GM23338 (cell line): ENCODE measurements at regions not wholly inside any gene's neighbourhood (a gene's known extent, or its start where the extent isn't known, plus 50 kb on each side); places are given as distances from the start of the nearest gene placed in this dataset.

ENCODE experiments used
- ATAC-seq: fragments of 200-7000 bp; cut with Tn5 transposase; 3 replicates; pipeline ENCODE4 v1.9.1; 2020
- DNase-seq: peaks from one replicate; pipeline ENCODE4 v3.0.0-alpha.2; 2015; ENCODE audit warnings: low spot score
- H2AFZ ChIP-seq: fragments of 200-600 bp; sonication (generic); 2 replicates; pipeline ENCODE4 v1.8.0; 2016; ENCODE audit warnings: antibody characterized with exemption, mild to moderate bottlenecking, moderate library complexity
- H3F3A ChIP-seq: fragments of 200-600 bp; sonication (generic); replicated peaks from 2 replicates; pipeline ENCODE4 v1.8.0; 2017; ENCODE audit warnings: antibody characterized with exemption, mixed run types, low read depth
- H3K27ac ChIP-seq: fragments of 200-600 bp; sonication (generic); 2 replicates; pipeline ENCODE4 v1.6.1; 2016; ENCODE audit warnings: low read depth
- H3K27me3 ChIP-seq: fragments of 200-600 bp; sonication (generic); 2 replicates; pipeline ENCODE4 v1.8.0; 2016; ENCODE audit warnings: mild to moderate bottlenecking, mixed run types, moderate library complexity; ENCODE audit not compliant: insufficient read depth
- H3K36me3 ChIP-seq: fragments of 200-600 bp; sonication (generic); 2 replicates; pipeline ENCODE4 v1.8.0; 2016; ENCODE audit warnings: mild to moderate bottlenecking; ENCODE audit not compliant: insufficient read depth
- H3K4me1 ChIP-seq: fragments of 200-600 bp; sonication (generic); 2 replicates; pipeline ENCODE4 v1.8.0; 2016; ENCODE audit warnings: mild to moderate bottlenecking, moderate library complexity; ENCODE audit not compliant: insufficient read depth
- H3K4me2 ChIP-seq: fragments of 200-600 bp; sonication (generic); 2 replicates; pipeline ENCODE4 v1.7.1; 2017; ENCODE audit warnings: mixed run types
- H3K4me3 ChIP-seq: fragments of 200-600 bp; sonication (generic); 2 replicates; pipeline ENCODE4 v1.6.1; 2016; ENCODE audit warnings: mixed run types
- H3K79me2 ChIP-seq: fragments of 200-600 bp; sonication (generic); replicated peaks from 2 replicates; pipeline ENCODE4 v1.8.0; 2017; ENCODE audit warnings: mild to moderate bottlenecking; ENCODE audit not compliant: insufficient read depth
- H3K9me2 ChIP-seq: fragments of 200-600 bp; sonication (generic); 2 replicates; pipeline ENCODE4 v1.8.0; 2017; ENCODE audit not compliant: insufficient read depth
- H4K20me1 ChIP-seq: fragments of 200-600 bp; sonication (generic); replicated peaks from 2 replicates; pipeline ENCODE4 v1.8.0; 2017; ENCODE audit warnings: mild to moderate bottlenecking; ENCODE audit not compliant: insufficient read depth
- H3K27ac Mint-ChIP-seq: 2 replicates; pipeline ENCODE4 v1.8.0; 2020; ENCODE audit warnings: inconsistent platforms, mild to moderate bottlenecking, moderate library complexity, mixed read lengths
- H3K27me3 Mint-ChIP-seq: 3 replicates; pipeline ENCODE4 v1.8.0; 2022; ENCODE audit warnings: low read depth, mild to moderate bottlenecking, moderate library complexity, mixed read lengths, inconsistent platforms; ENCODE audit not compliant: insufficient read depth, poor library complexity
- H3K36me3 Mint-ChIP-seq: 3 replicates; pipeline ENCODE4 v1.8.0; 2021; ENCODE audit warnings: low read depth, mild to moderate bottlenecking, inconsistent platforms, moderate library complexity, mixed read lengths
- H3K4me1 Mint-ChIP-seq: 3 replicates; pipeline ENCODE4 v1.8.0; 2020; ENCODE audit warnings: mild to moderate bottlenecking, inconsistent platforms, mixed read lengths
- H3K4me3 Mint-ChIP-seq: 3 replicates; pipeline ENCODE4 v1.8.0; 2021; ENCODE audit warnings: moderate library complexity, mild to moderate bottlenecking, inconsistent platforms, mixed read lengths
- H3K9me3 Mint-ChIP-seq: 3 replicates; pipeline ENCODE4 v1.8.0; 2020; ENCODE audit warnings: moderate library complexity, mild to moderate bottlenecking, inconsistent platforms, mixed read lengths
- CREB1 ChIP-seq: fragments of 250-450 bp; sonication (Bioruptor Pico); IDR thresholded peaks from 2 replicates; pipeline ENCODE4 v1.5.0; 2020; ENCODE audit warnings: low read depth, mild to moderate bottlenecking, moderate library complexity
- CTCF ChIP-seq, 2 experiments: fragments of 200-600 bp in 1 of 2; sonication (generic) in 1 of 2; conservative IDR thresholded peaks; 2 replicates each; pipeline versions ENCODE4 v1.5.1 to v1.6.1; 2016 to 2017; ENCODE audit warnings: antibody characterized with exemption in 2 of 2, low read depth in 2 of 2, mild to moderate bottlenecking in 2 of 2, moderate library complexity in 1 of 2
- ETS1 ChIP-seq: IDR thresholded peaks from 2 replicates; pipeline ENCODE4 v1.6.1; 2016; ENCODE audit warnings: antibody characterized with exemption
- EZH2 ChIP-seq: fragments of 200-600 bp; sonication (generic); IDR thresholded peaks from one replicate; pipeline ENCODE4 v1.8.0; 2017; ENCODE audit warnings: antibody characterized with exemption, mild to moderate bottlenecking, low read depth; ENCODE audit not compliant: unreplicated experiment
- EZH2phosphoT487 ChIP-seq: fragments of 200-600 bp; sonication (generic); IDR thresholded peaks from one replicate; pipeline ENCODE4 v1.8.1; 2018; ENCODE audit warnings: antibody characterized with exemption; ENCODE audit not compliant: unreplicated experiment
- JUNB ChIP-seq: IDR thresholded peaks from one replicate; pipeline ENCODE4 v1.6.1; 2016; ENCODE audit warnings: antibody characterized with exemption; ENCODE audit not compliant: unreplicated experiment
- NANOG ChIP-seq: IDR thresholded peaks from 2 replicates; pipeline ENCODE4 v1.6.1; 2016; ENCODE audit warnings: antibody characterized with exemption, borderline replicate concordance
- POLR2AphosphoS5 ChIP-seq: IDR thresholded peaks from 2 replicates; pipeline ENCODE4 v1.6.1; 2016; ENCODE audit warnings: antibody characterized with exemption, low read depth
- STAT1 ChIP-seq: IDR thresholded peaks from one replicate; pipeline ENCODE4 v1.6.1; 2016; ENCODE audit warnings: antibody characterized with exemption; ENCODE audit not compliant: unreplicated experiment
- ZNF114 ChIP-seq: fragments of 250-450 bp; sonication (Bioruptor Pico); IDR thresholded peaks from 2 replicates; pipeline ENCODE4 v1.5.0; 2020; ENCODE audit warnings: mild to moderate bottlenecking, moderate library complexity
- ZNF331 ChIP-seq: fragments of 250-450 bp; sonication (Bioruptor Pico); IDR thresholded peaks from 2 replicates; pipeline ENCODE4 v1.5.0; 2020; ENCODE audit warnings: low read depth, mild to moderate bottlenecking, moderate library complexity
- TF ChIP-seq, protein P1 (sequence below): IDR thresholded peaks from one replicate; pipeline ENCODE4 v1.6.1; 2018; ENCODE audit warnings: antibody characterized with exemption; ENCODE audit not compliant: unreplicated experiment

GRCh38 chr15:39151545-39151944 lies 429.3 kb upstream of the THBS1 start (continued):
- no peak for TF ChIP-seq CTCF (conservative IDR thresholded peaks at IDR 0.05; ENCODE audit: low read depth in 2 of 2)
- no peak for TF ChIP-seq EZH2
- TF ChIP-seq, protein P1, sequence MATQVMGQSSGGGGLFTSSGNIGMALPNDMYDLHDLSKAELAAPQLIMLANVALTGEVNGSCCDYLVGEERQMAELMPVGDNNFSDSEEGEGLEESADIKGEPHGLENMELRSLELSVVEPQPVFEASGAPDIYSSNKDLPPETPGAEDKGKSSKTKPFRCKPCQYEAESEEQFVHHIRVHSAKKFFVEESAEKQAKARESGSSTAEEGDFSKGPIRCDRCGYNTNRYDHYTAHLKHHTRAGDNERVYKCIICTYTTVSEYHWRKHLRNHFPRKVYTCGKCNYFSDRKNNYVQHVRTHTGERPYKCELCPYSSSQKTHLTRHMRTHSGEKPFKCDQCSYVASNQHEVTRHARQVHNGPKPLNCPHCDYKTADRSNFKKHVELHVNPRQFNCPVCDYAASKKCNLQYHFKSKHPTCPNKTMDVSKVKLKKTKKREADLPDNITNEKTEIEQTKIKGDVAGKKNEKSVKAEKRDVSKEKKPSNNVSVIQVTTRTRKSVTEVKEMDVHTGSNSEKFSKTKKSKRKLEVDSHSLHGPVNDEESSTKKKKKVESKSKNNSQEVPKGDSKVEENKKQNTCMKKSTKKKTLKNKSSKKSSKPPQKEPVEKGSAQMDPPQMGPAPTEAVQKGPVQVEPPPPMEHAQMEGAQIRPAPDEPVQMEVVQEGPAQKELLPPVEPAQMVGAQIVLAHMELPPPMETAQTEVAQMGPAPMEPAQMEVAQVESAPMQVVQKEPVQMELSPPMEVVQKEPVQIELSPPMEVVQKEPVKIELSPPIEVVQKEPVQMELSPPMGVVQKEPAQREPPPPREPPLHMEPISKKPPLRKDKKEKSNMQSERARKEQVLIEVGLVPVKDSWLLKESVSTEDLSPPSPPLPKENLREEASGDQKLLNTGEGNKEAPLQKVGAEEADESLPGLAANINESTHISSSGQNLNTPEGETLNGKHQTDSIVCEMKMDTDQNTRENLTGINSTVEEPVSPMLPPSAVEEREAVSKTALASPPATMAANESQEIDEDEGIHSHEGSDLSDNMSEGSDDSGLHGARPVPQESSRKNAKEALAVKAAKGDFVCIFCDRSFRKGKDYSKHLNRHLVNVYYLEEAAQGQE: no peak
- no peak for TF ChIP-seq EZH2phosphoT487
- TF ChIP-seq JUNB: no peak
- no peak for TF ChIP-seq NANOG
- TF ChIP-seq STAT1: no peak
- no peak for TF ChIP-seq ZNF114 (CRISPR knock-in tag)
- TF ChIP-seq CREB1 (CRISPR knock-in tag): no peak
- no peak for TF ChIP-seq POLR2AphosphoS5
- no peak for TF ChIP-seq ZNF331 (CRISPR knock-in tag)
- no peak for TF ChIP-seq ETS1

DNA sequence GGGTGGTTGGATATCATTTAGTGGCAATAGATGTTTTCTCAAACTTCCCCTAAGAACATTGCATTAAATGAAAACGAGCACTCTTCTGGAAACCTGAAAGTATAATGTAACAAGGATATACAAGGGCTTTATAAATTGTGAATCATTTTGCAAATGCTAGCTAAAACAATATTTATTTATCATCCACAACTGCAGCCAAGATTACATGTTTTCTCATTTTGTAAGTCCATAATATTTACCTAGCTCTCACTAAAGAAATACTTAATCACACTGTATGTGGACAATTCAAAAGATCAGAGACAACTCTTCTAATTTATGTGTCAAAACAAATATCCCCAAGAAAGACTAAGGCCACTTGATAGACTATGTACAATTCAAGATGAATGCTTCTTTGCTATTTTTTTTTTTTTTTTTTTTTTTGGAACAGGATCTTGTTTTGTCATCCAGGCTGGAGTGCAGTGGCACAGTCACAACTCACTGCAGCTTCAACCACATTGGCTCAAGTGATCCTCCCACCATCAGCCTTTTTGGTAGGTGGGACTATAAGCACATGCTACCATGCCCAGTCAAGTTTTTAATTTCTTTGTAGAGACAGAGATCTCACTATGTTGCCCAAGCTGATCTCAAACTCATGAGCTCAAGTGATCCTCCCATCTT lies 427.7 kb upstream of the THBS1 start:
- no peaks in the 10 kb centered on the region for H3K27me3 ChIP-seq
- H2AFZ ChIP-seq: no peak overlapping the region
- H3K27ac ChIP-seq: no peak overlapping the region
- no peaks in the 10 kb centered on the region for H4K20me1 ChIP-seq
- H3F3A ChIP-seq: no peaks in the 10 kb centered on the region
- no peak for ATAC-seq
- no peaks in the 10 kb centered on the region for H3K79me2 ChIP-seq
- H3K4me3 Mint-ChIP-seq: no peak overlapping the region
- DNase-seq: no peak
- peaks cover 16% of the 10 kb centered on the region for H3K4me1 Mint-ChIP-seq
- no peaks in the 10 kb centered on the region for H3K4me1 ChIP-seq
- H3K36me3 ChIP-seq: no peaks in the 10 kb centered on the region
- H3K4me3 ChIP-seq: no peak overlapping the region
- no peaks in the 10 kb centered on the region for H3K27me3 Mint-ChIP-seq
- H3K36me3 Mint-ChIP-seq: no peaks in the 10 kb centered on the region
- H3K27ac Mint-ChIP-seq: no peak overlapping the region
- no peaks in the 10 kb centered on the region for H3K9me3 Mint-ChIP-seq
- no peaks in the 10 kb centered on the region; the same call in 1 of the 2 replicates for H3K9me2 ChIP-seq
- H3K4me2 ChIP-seq: no peak overlapping the region
- TF ChIP-seq JUNB (no peak), ETS1 (no peak), CREB1 (CRISPR knock-in tag) (no peak), ZNF331 (CRISPR knock-in tag) (no peak), NANOG (no peak), ZNF114 (CRISPR knock-in tag) (no peak), POLR2AphosphoS5 (no peak), CTCF (conservative IDR thresholded peaks at IDR 0.05; ENCODE audit: low read depth in 2 of 2) (no peak)
